B cell (primary cell): ENCODE measurements at regions not wholly inside any gene's neighbourhood (a gene's known extent, or its start where the extent isn't known, plus 50 kb on each side); places are given as distances from the start of the nearest gene placed in this dataset.

Source experiments
- ATAC-seq: fragments of 200-7000 bp; cut with Tn5 transposase; one replicate; pipeline ENCODE4 v1.10.0; 2021; ENCODE audit warnings: low read depth, mild to moderate bottlenecking, moderate number of reproducible peaks, moderate library complexity
- CTCF ChIA-PET: fragments of 350-600 bp; sonication (Branson Sonifier 250); formaldehyde crosslinking; loops from one replicate; lab custom pipeline; 2021; ENCODE audit warnings: antibody characterized with exemption, inconsistent platforms; lab: Charles Lee
- POLR2A ChIA-PET: fragments of 350-600 bp; sonication (Branson Sonifier 250); formaldehyde crosslinking; loops from one replicate; lab custom pipeline; 2021; ENCODE audit warnings: antibody characterized with exemption; lab: Charles Lee
- DNase-seq: peaks from one replicate; pipeline ENCODE4 v3.0.0; 2013
- H2AFZ ChIP-seq: 2 replicates; pipeline ENCODE4 v1.6.1; 2012; ENCODE audit warnings: mild to moderate bottlenecking, low read depth, low read length; ENCODE audit not compliant: insufficient read depth, poor library complexity, severe bottlenecking
- H3K27ac ChIP-seq, 2 donors: 1 replicate in 1 of 2; 2 replicates in 1 of 2; pipeline ENCODE4 v1.5.1; 2012 to 2013; ENCODE audit warnings: low read length in 2 of 2, mild to moderate bottlenecking in 2 of 2, moderate library complexity in 1 of 2
- H3K27me3 ChIP-seq, 4 experiments: fragments of 200-600 bp in 1 of 4; sonication (generic) in 1 of 4; replicated peaks in 1 of 4; 1 replicate in 2 of 4; 2 replicates in 2 of 4; pipeline versions ENCODE4 v1.6.1 to v1.7.0; 2013 to 2016; ENCODE audit warnings: low read length in 3 of 4, mild to moderate bottlenecking in 2 of 4, mixed read lengths in 1 of 4, moderate library complexity in 1 of 4; ENCODE audit not compliant: insufficient read depth in 4 of 4, control insufficient read depth in 3 of 4; ENCODE audit errors: control extremely low read depth in 1 of 4
- H3K36me3 ChIP-seq, 2 experiments: replicated peaks in 1 of 2; 1 replicate in 1 of 2; 2 replicates in 1 of 2; pipeline versions ENCODE4 v1.6.1 to v1.7.1; 2013; ENCODE audit warnings: low read length in 1 of 2; ENCODE audit not compliant: insufficient read depth in 2 of 2, control insufficient read depth in 1 of 2; ENCODE audit errors: control extremely low read depth in 1 of 2, extremely low read depth in 1 of 2
- H3K4me1 ChIP-seq, 2 donors: fragments of 200-600 bp in 1 of 2; sonication (generic) in 1 of 2; 1 replicate in 1 of 2; 2 replicates in 1 of 2; pipeline versions ENCODE4 v1.5.1 to v1.6.1; 2013 to 2017; ENCODE audit warnings: low read length in 2 of 2; ENCODE audit not compliant: control insufficient read depth in 2 of 2, insufficient read depth in 2 of 2
- H3K4me2 ChIP-seq: replicated peaks from 2 replicates; pipeline ENCODE3; 2012; ENCODE audit warnings: mild to moderate bottlenecking, low read depth, low read length; ENCODE audit not compliant: poor library complexity, severe bottlenecking
- H3K4me3 ChIP-seq, 5 experiments: fragments of 200-600 bp in 1 of 5; sonication (generic) in 1 of 5; 1 replicate in 3 of 5; 2 replicates in 2 of 5; pipeline versions ENCODE4 v1.5.1 to v1.7.0; 2011 to 2016; ENCODE audit warnings: low read length in 4 of 5, mild to moderate bottlenecking in 4 of 5, low read depth in 2 of 5, control low read depth in 1 of 5, moderate library complexity in 1 of 5; ENCODE audit not compliant: insufficient read depth in 1 of 5; ENCODE audit errors: control extremely low read depth in 1 of 5, extremely low read depth in 1 of 5
- H3K79me2 ChIP-seq: fragments of 200-600 bp; sonication (generic); one replicate; pipeline ENCODE4 v1.6.0; 2016; ENCODE audit warnings: low read length; ENCODE audit not compliant: control insufficient read depth, insufficient read depth
- H3K9ac ChIP-seq: fragments of 200-600 bp; sonication (generic); 2 replicates; pipeline ENCODE4 v1.6.1; 2017; ENCODE audit warnings: mild to moderate bottlenecking, low read length, moderate library complexity
- H3K9me3 ChIP-seq, 3 donors: one replicate each; pipeline versions ENCODE4 v1.6.1 to v1.7.1; 2013; ENCODE audit warnings: low read length in 2 of 3; ENCODE audit not compliant: control insufficient read depth in 2 of 3, insufficient read depth in 1 of 3; ENCODE audit errors: control extremely low read depth in 1 of 3
- H4K20me1 ChIP-seq: 2 replicates; pipeline ENCODE4 v1.6.0; 2012; ENCODE audit warnings: mild to moderate bottlenecking, low read length; ENCODE audit not compliant: insufficient read depth, control insufficient read depth, poor library complexity, severe bottlenecking
- H3K27ac Mint-ChIP-seq: one replicate; pipeline ENCODE4 v1.8.0; 2021; ENCODE audit warnings: mixed read lengths
- H3K27me3 Mint-ChIP-seq: one replicate; pipeline ENCODE4 v1.8.0; 2021; ENCODE audit warnings: mixed read lengths
- H3K4me1 Mint-ChIP-seq: one replicate; pipeline ENCODE4 v1.8.0; 2021; ENCODE audit warnings: mixed read lengths
- H3K4me3 Mint-ChIP-seq: one replicate; pipeline ENCODE4 v1.8.0; 2021; ENCODE audit warnings: mixed read lengths
- H3K9me3 Mint-ChIP-seq: one replicate; pipeline ENCODE4 v1.8.0; 2022; ENCODE audit warnings: mixed read lengths; ENCODE audit not compliant: insufficient read depth
- EZH2 ChIP-seq: IDR thresholded peaks from 2 replicates; pipeline ENCODE4 v1.6.1; 2012; ENCODE audit warnings: borderline replicate concordance, low read depth, mild to moderate bottlenecking, moderate library complexity, low read length; ENCODE audit not compliant: insufficient read depth, poor library complexity, severe bottlenecking
- WGBS: methylation state at CpG from one replicate; pipeline ENCODE4 v1.1.5; 2013; ENCODE audit warnings: missing lambda C conversion rate; ENCODE audit not compliant: insufficient coverage; 5-methylcytosine and 5-hydroxymethylcytosine counted together
- intact Hi-C: fragments of 100-400 bp; cut with micrococcal nuclease; formaldehyde crosslinking; loops from one replicate; pipeline ENCODE4 v1.10.0; 2022
- TF ChIP-seq, protein P1 (sequence below): fragments of 200-600 bp; IDR thresholded peaks from one replicate; pipeline ENCODE4 v1.8.0; 2022; ENCODE audit warnings: antibody characterized with exemption, mild to moderate bottlenecking

DNA sequence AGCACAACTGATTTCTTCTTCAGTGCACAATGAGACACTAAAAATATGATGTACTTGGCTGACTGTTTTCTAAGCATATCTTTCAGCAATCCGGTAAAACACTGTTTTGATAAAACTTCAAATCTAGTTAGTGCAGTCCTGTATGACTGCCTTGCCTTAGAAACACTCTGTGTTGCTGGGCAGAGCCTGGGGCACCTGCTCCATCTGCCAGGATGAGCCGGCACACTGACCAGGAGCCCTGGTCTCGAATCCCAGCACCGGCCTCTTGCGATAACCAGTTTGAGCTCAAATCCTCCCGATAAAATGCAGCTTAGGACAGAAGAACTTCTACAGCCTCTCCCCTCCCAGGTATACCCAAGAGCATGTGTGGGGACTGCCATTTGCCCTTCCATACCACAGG, 199.5 kb downstream of the SIPA1L2 start:
- H3K4me1 ChIP-seq: no peaks in the 10 kb centered on the region
- intact Hi-C loops: no loop called here
- no peaks in the 10 kb centered on the region for H3K9me3 Mint-ChIP-seq
- H3K27me3 Mint-ChIP-seq: no peaks in the 10 kb centered on the region
- ChIA-PET CTCF (no interaction called here), POLR2A (no interaction called here)
- H3K27ac ChIP-seq: no peak overlapping the region
- ATAC-seq: no peak
- no peak overlapping the region for H3K27ac Mint-ChIP-seq
- H3K4me2 ChIP-seq: no peak overlapping the region
- no peaks in the 10 kb centered on the region for H3K27me3 ChIP-seq
- no peaks in the 10 kb centered on the region for H3K4me1 Mint-ChIP-seq
- H2AFZ ChIP-seq: no peak overlapping the region
- H4K20me1 ChIP-seq: no peaks in the 10 kb centered on the region
- no peak overlapping the region for H3K4me3 Mint-ChIP-seq
- H3K36me3 ChIP-seq: no peaks in the 10 kb centered on the region
- no peaks in the 10 kb centered on the region for H3K9me3 ChIP-seq
- H3K4me3 ChIP-seq: no peak overlapping the region
- no peak for DNase-seq
- H3K9ac ChIP-seq: no peak overlapping the region
- no peaks in the 10 kb centered on the region for H3K79me2 ChIP-seq
- 95% methylated on average over 6 of the region's 6 CpGs for WGBS
- TF ChIP-seq, protein P1, sequence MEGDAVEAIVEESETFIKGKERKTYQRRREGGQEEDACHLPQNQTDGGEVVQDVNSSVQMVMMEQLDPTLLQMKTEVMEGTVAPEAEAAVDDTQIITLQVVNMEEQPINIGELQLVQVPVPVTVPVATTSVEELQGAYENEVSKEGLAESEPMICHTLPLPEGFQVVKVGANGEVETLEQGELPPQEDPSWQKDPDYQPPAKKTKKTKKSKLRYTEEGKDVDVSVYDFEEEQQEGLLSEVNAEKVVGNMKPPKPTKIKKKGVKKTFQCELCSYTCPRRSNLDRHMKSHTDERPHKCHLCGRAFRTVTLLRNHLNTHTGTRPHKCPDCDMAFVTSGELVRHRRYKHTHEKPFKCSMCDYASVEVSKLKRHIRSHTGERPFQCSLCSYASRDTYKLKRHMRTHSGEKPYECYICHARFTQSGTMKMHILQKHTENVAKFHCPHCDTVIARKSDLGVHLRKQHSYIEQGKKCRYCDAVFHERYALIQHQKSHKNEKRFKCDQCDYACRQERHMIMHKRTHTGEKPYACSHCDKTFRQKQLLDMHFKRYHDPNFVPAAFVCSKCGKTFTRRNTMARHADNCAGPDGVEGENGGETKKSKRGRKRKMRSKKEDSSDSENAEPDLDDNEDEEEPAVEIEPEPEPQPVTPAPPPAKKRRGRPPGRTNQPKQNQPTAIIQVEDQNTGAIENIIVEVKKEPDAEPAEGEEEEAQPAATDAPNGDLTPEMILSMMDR: no peak

DNA sequence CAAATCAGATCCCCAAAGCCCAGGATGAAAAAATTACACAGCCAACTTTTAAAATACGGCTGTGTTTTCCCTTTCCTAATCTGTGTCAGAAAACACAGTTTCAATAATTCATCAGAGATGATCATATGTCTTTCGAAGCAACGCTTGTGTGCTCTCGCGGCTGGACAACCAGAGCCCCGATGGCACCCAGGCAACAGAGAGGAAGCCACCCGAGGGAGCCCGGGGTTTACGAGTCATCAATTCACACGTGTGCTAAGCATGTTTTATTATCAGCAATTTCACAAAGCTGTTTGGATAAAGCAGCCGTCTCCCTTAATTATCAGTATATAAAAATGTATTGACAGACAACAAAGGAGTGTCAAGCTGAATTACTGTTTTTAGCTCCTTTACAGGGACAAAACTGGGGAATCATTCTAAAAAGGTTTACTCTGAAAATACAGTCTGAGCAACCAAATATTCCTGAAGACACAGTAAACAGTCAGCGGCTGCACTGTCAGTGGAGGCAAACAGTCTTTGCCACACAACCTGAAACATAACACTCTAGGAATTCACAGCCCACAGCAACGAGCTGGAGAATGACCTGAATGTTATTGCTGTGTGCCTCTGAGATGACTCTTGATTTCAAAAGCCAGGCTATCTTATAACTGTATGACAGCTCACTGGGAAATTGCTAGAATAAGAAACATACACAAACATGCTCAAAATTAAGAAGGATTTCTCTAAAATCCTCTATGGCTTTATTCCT, 201.0 kb downstream of the SIPA1L2 start:
- DNase-seq: no peak
- Histone ChIP-seq H3K9me3 (no peaks in the 10 kb centered on the region), H3K4me3 (no peak overlapping the region), H3K79me2 (no peaks in the 10 kb centered on the region), H3K4me1 (no peaks in the 10 kb centered on the region), H3K9ac (no peak overlapping the region), H3K27me3 (no peaks in the 10 kb centered on the region), H3K27ac (no peak overlapping the region), H2AFZ (no peak overlapping the region), H4K20me1 (no peaks in the 10 kb centered on the region), H3K36me3 (no peaks in the 10 kb centered on the region), H3K4me2 (no peak overlapping the region)
- Mint-ChIP-seq H3K4me3 (no peak overlapping the region), H3K27me3 (no peaks in the 10 kb centered on the region), H3K27ac (no peak overlapping the region), H3K4me1 (no peaks in the 10 kb centered on the region), H3K9me3 (no peaks in the 10 kb centered on the region)
- POLR2A ChIA-PET: no interaction called here
- no peak for ATAC-seq
- CTCF ChIA-PET: no interaction called here
- TF ChIP-seq EZH2: no peak
- TF ChIP-seq, protein P1: no peak
- intact Hi-C loops: no loop called here
- WGBS: 94% methylated on average over 8 of the region's 13 CpGs
